ENCODE measurements at regions not wholly inside any gene's neighbourhood (a gene's known extent, or its start where the extent isn't known, plus 50 kb on each side); places are given as distances from the start of the nearest gene placed in this dataset.
"Not testable (repeated sequence)": the region's sequence is repeated elsewhere in the genome, so short reads cannot be mapped to it uniquely, and the experiment has no call there.

DNA sequence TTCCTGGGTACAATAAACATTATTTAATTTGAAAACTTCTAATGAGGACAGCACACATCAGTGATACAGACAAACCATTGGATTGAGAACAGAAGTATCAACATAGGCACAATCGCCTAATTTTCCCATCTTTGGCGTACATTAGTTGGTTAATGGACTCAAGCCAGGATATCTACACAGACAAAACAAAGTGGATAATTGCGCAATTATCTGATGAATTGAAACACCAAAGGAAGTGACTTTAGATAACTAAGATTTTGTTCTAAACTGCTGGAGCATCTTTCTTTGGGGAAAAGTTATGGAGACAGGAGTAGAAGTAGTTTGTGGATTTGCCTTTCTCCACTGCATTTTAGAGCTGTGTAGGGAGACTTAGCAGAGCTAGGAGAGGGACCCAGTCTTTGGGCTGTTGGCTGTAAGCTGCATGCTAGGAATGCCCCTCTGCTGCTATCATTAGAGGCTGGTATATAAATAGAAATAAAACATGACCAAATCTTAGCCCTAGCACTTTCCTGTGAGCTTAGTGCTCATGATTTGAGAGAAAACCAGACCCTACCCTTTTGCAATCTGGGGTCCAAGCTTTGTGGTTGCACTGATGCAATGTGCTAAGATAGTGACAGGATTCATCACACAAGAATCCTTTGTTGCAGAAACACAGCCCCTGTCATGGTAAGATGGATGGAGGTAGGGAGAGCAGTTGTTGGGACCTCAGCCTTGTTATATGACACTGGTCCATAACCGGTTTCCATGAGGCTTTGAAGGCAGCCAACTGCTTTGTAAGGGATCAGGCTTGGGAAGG is 264.5 kb upstream of the PIK3C3 start:
- no peak for DNase-seq

DNA sequence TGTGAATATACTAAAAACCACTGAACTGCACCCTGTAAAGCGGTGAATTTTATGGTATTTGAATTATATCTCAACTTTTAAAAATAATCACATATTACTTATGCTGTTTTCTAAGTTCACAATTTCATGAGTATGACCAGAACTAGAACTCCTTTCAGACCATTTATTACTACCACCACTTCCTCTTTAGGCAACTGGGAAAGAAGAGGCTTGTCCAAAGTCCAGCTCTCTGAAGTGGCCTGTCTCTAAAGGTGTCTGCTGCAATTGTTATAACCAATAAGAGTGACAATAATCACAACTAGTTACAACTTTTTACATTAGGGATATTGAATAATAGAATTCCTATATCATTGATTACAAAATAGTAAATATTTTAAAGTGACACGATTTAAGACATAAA is 267.9 kb upstream of the PIK3C3 start:
- no peak for DNase-seq

DNA sequence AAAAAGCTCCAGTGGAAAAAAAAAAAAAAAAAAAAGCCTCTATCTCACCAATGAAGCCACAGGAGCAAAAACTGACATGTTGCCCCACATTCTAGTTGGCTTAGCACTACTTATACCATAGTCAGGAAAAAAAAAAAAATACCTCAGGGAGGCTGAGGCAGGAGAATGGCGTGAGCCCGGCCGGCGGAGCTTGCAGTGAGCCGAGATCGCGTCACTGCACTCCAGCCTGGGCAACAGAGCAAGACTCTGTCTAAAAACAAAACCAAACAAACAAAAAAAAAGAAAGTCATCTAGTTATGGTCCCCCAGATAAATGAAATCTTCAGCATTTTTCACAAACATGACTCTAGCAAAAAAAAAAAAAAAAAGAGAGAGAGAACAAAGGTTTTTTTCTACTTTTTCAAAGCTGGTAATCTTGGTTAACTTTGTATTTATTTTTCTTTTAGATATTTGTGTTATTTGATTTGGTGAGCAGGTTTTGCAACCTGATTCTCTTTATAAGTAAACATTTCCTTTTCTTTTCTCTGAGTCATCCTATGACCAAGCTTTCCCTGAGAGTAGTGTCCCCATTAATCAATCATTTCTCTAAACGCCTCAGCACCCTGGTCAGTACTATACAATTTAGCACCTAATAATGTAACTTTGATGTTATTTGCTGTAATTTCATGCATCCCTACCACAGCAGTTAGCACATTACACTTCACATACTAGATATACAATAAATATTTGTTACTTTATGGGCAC is 273.7 kb upstream of the PIK3C3 start:
- no peak for DNase-seq

DNA sequence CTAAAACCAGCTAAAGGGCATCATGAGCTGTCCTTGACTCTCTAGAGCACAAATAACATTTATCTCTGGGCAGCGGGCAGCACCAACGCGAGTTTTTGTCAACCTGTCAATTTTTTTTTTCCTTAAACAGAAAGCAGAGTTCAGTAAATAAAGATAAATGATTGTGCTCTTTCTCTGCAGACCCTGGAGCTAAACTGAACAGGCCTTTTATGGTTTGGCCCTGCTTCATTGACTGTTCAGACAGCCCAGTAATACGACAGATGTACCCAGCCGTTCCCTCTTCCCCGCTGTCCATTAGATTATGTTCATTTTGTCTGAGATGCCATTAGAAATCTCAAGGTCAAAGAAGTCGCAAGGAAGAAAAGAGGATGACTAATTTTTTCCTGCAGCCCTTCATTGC is 280.5 kb upstream of the PIK3C3 start:
- DNase-seq = no peak

DNA sequence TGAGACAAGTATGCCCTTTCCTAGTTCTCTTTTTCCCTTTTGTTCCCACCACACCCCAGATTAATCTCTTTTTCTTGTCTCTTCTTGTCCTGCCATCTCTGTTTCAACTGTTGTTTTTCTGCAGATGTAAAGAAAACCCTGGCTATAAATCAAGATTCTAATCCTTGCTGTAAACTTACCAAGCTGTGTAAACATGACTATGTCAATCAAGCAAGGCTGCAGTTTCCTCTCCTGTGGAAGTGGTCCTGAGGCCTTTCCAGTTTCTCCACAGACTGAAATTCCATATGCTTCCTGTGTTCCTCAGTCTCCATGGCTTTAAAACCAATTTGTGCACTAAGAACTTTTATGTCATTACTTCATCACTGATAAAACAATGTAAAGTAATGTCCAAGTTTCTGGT is 288.8 kb upstream of the PIK3C3 start:
- no peak for DNase-seq

DNA sequence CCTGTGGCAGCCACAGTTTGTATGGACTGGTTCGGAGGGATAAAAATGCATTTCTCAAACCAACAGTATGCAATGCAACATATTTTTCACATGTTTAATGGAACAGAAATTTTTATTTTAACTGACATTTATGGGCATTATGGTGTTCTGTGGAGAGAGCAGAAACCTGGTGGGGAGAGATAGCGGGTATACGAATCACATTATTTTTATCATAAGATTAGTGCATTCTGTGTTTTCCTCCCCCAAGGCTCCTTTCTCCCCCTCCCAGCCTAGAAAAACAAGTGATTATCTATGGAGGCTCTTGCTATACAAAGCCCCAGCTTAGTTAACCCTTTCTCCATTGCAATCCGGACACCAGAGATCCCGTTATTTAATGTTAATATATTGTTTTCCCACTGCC is 289.8 kb upstream of the PIK3C3 start:
- DNase-seq = no peak

DNA sequence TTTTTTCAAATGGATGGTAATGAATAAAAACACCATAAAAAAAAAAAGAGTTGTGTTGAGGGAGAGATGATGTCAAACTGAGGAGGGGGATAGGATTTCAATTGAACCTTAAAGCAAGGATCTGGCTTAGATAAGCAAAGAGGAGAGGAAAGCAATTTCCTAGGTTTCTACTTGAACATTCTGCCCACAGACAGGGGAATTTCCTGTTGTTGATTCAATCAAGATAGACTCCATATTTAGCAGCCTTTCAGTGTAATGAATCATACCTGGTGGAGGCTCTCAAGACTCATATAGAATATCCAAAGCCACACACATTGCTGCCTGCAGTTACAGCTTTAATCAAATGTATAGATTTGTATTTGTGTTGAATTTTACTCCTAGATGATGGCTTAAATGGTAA is 294.4 kb upstream of the PIK3C3 start:
- DNase-seq = no peak

DNA sequence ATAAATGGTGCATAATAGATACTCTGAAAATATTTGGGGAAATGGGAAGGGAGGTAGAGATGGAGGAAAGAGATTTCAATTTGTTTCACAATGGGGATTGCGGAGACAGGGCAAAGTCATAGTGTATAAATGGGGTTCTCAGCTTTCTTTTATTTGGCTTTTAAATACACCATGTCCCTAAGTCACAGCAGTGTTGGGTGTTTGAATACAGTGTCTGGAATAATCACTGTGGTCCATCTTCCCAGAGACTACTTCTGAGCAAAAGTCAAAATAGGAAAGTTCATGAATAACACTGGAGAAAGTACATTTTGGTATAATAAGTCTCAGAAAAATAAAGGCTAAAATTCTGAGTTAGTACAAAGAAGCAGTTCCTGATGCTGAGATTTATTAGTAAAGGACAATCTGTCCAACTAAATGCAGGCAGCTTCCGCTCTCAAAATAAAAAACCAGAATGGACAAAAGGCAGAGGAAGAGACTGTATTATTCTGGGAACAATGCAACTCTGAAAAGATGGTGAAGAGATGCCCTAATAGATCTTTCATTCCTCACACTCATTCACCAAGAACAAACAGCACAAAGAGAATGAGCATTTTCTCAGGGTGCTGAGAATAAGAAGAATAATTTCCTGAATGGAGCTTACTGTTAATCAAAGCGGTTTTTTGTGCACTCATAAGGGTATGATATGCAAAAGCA is 295.4 kb upstream of the PIK3C3 start:
- DNase-seq = no peak

DNA sequence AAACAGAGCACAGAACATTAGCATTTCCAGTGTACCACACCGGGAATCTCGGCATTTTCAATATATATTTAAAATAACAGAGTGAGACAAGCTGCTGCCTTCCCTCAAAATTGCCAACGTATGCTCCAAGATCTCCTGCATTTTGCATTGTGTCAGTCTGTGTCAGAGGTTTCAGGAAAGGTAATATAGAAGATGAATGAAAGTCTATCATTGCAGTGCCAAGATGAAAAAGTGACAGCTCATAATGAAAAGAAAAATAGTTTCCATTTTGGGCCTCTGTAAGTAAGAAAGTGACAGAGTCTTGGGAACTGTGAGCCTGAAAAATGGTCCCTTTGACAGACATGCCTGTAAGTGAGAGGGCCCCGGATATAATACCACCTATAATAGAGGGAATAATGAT is 297.8 kb upstream of the PIK3C3 start:
- no peak for DNase-seq

DNA sequence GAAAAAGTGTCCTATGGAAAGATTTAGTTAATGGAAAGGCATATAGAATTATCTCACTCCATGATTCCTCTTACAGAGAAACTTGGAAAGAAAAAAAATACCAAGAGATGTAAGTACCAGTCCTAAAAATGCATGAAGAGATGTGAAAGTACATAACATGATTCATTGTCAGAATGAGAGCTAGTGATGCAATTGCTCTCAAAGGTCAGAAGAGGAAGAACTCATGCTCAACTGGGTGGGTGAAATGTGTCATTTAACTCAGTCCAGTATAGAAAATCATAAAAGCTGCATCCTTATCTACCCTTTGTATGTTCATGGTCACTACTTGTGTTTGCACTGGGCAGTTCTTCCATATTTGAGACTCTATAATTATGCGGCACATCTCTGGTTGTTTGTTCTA is 300.0 kb upstream of the PIK3C3 start:
- DNase-seq = no peak

DNA sequence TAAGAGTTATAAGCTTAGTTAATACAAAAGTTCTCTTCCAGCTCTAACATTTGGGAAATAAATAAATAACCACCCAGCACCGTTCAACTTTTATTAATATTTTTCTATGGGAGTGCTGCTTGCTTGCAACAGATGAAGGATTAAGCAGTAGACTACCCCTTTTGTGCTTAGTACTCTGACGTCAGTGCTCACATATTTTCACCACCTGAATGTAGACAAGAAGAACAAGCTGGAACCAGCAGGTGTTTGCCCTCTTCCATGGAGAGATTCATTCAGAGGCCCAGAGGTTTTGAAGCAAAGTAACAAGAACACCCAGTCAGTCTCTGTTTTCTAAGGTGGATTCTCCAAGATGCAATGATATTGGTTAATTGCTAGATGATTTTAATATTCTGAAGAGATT is 307.1 kb upstream of the PIK3C3 start:
- no peak for DNase-seq

DNA sequence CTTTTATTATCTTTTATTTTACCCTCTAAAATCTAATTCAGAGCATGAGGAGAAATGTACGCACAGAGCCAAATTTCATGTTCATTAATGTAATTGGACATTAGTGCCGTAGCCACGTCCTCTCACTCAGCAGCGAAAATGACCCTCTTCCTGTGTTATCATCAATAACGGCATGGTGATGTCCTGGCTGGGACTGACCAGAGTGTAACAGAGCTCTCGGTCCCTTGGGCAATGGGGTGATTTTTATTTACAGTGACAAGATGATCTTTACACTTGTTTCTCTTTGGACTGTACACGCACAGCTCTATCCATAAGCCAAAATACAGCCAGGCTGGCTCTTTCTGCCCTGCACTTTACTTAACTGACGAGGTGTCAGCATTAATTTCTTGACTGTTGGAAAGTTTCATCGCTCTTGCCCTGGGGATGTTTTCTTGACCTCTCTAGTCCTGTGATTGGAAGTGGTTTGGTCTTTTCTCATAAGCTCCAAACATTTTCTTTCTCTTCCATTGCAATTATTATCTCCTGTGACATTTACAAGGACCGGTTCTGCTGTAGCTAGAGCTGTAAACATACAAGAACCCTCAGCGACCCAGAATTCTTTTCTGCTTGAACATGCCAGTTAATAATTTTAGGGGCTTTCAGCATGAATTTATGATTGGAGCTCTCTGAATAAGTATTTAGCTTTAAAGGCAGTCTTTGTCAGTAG is 308.0 kb upstream of the PIK3C3 start:
- no peak for DNase-seq

DNA sequence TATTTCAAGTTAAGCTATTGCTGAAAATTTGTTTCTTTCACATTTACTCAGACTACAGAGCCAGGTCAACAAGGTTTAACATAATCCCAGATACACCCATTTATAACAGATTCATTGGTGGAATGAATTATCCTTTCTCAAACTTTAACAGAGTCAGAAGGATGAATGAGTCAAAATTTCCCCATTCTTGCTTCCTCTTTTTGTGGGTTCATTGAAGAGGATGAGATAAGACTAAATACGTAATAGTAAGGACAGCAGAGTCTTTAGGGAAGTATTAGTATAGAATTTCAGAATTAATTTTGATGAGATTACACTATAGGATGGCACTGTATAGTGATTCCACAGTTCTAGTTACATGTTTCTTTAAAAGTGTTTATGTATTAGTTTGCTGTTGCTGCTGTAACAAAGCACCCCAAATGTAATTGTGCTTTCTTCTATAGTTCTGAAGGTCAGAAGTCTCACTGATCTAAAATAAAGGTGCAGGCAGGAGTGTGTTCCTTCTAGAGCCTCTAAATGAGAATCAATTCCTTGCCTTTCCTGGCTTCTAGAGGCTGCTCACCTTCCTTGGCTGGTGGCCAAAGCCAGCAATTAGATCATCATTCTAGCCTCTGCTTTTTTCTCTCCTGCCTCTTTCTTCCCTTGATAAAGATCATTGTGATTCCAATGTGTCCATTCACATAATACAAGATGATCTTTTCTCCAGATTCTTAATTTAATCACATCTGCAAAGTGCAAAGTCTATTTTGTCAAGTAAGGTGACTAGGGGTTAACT is 309.3 kb upstream of the PIK3C3 start:
- no peak for DNase-seq

DNA sequence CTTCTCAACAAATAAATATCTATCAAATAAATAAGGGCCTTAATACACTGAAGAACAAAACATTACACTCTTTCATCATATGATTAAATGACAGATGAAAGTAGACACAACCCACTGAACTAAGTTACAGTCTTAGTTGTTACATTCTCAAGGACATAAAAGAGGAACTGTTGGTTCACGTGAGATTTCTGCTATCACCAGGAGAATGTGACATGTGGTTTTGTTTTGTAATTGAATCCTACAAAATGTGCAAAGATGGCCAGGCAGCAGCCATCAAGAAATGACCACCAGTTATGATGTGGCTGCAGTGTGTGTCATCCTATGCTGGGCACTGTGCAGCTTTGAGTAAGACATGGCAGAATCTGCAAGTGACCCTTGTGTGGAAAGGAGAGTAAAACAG is 310.6 kb upstream of the PIK3C3 start:
- no peak for DNase-seq

DNA sequence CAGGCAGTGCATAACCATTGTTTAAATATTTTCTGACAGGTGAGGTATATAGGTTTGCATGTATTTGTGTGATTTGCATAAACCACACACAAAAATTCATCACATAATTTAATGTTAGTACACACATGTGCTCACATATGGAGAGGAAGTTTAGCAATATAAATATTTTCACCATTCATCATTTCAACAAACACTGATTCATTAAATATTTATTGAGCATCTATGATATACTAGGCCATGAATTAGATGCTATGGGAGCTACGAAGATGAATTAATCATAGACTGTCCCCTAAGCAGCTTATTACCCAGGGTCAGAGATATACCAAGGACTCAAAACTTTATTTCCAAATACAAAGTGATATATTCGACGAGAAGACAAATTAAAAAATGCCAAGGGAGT is 311.6 kb upstream of the PIK3C3 start:
- DNase-seq = no peak

DNA sequence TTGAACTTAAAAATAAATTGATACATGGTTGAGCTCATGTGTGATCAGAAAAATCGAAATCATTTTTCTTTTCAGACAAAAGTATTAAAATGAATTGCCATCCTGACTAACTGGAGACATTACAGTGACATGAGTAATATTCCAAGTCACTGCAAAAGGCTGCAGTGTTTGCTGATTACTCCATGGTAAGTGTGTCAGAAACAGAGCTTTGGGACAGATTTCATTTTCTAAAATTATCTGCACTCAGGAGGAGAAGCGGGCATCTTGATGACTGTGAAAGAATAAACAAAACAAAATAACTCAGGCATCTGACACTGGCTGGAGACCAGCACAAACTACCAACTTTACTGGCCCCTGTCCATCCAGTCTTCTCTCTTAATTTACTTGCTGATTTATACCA is 312.3 kb upstream of the PIK3C3 start:
- no peak for DNase-seq

DNA sequence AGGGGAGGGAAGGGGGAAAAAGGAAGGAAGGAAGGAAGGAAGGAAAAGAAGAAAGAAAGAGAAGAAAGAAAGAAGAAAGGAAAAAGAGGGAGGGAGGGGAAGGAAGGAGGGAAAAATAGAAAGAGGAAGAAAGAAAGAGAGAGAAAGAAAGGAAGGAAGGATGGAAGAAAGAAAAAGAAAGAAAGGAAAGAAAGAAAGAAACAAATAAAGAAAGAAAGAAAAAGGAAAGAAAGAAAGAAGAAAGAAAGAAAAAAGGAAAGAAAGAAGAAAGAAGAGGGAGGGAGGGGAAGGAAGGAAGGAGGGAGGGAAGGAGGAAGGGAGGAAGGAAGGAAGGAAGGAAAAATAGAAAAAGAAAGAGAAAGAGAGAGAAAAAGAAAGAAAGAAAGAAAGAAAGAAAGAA is 315.8 kb upstream of the PIK3C3 start:
- no peak for DNase-seq

DNA sequence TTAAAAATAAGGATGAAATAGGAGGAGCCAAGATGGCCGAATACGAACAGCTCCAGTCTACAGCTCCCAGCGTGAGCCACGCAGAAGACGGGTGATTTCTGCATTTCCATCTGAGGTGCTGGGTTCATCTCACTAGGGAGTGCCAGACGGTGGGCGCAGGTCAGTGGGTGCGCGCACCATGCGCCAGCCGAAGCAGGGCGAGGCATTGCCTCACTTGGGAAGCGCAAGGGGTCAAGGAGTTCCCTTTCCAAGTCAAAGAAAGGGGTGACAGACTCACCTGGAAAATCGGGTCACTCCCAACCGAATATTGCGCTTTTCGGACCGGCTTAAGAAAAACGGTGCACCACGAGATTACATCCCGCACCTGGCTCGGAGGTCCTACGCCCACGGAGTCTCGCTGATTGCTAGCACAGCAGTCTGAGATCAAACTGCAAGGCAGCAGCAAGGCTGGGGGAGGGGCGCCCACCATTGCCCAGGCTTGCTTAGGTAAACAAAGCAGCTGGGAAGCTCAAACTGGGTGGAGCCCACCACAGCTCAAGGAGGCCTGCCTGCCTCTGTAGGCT is 323.2 kb upstream of the PIK3C3 start:
- DNase-seq = not testable (repeated sequence)

DNA sequence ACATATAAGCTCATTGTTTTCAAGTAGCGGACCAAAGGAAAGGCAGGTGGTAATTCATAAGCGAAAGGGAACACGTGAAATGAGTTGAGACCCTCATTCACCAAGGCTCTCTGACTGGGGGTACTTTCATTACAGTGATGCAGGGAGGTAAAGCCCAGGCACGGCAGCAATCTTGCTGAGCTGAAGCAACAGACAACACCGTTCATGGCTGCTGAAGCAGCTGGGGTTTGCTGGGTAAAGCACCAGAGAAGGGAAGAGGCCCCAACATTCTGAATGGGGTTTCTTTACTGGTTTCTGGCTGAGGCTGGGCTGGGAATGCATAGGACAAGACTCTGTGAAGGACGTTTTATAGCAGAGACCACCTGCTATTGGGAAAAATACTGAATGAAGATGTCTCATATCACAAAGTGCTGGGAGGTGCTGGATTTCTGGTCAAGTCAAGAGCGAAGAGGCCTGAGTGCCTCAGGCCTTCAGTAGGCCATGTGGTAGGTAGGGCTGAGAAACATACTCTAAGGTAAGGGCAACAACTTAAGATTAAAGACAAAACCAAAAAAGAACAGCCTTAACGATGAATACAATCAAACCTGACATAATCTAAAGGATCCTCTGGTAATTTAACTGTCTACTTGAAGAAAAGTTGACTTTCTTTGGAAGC is 324.7 kb upstream of the PIK3C3 start:
- DNase-seq = no peak

DNA sequence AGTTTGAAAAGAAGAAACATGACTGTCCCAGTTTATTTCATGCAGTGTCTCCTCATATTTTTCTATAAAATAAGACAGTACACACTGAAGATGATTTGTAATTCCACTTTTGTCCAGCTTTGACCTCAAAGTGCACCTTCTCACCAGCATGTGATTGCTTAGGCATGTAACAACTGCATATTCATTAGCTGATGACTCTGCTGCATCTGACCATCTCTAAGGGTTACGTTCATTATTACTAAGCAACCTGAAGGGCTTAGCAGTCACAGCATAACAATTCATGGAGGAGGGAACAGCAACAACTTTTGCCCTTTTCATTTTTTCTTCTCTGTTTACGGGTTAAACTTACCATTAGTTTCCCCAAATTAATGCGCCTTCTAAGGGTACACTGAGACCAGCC is 330.6 kb upstream of the PIK3C3 start:
- no peak for DNase-seq

DNA sequence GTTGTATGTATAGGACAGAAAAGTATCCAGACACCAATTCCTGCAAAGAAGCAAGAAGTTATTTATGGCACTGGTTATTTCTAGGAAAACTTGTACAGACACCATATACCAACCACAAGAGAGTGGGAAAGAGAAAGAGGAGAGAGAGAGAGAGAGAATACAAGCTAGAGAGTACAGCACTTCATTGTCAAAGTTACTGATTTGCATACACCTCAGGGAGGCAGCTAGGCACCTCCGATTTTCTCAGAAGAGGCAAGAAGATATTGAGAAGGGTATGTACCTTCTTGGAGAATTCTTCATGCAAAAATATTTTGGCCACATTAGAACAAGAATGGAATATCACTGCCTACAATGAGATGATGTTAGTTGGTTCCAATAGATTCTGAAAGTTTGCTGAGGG is 333.9 kb upstream of the PIK3C3 start:
- DNase-seq = no peak

DNA sequence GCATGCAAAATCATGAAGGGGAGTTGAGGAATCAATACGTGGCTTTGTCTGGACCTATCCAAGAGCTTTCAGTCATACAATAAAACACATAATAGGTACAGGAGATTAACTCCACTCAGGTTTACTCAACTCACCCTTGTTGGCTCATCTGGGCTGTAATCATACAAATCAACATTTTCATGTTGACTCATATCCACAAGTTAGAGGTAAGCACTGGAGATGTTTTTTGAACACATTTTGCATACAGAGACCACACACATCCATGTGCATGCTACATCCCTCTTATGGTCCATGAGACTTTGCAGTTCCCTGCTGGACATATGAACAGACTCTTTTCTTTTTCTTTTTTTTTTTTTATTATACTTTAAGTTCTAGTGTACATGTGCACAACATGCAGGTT is 336.9 kb upstream of the PIK3C3 start:
- no peak for DNase-seq
